MG63 (cell line): ENCODE measurements at regions not wholly inside any gene's neighbourhood (a gene's known extent, or its start where the extent isn't known, plus 50 kb on each side); places are given as distances from the start of the nearest gene placed in this dataset.
A peak's percentile ranks its signal among the peaks of the same experiment; 100 is the strongest.

ENCODE experiments used
- DNase-seq: peaks from one replicate; pipeline ENCODE4 v3.0.0-alpha.2; 2020
- H3K27me3 ChIP-seq: fragments of 250-450 bp; sonication (Bioruptor Pico); 2 replicates; pipeline ENCODE4 v1.5.1; 2020; ENCODE audit warnings: mild to moderate bottlenecking, moderate library complexity
- H3K36me3 ChIP-seq: fragments of 250-450 bp; sonication (Bioruptor Pico); 2 replicates; pipeline ENCODE4 v1.5.1; 2020; ENCODE audit warnings: mild to moderate bottlenecking, moderate library complexity
- H3K4me3 ChIP-seq: fragments of 250-450 bp; sonication (Bioruptor Pico); 2 replicates; pipeline ENCODE4 v1.5.1; 2020; ENCODE audit warnings: mild to moderate bottlenecking, moderate library complexity
- H3K9me3 ChIP-seq: fragments of 250-450 bp; sonication (Bioruptor Pico); 2 replicates; pipeline ENCODE4 v1.5.1; 2020; ENCODE audit warnings: mild to moderate bottlenecking, moderate library complexity

GRCh38 chr12:13864081-13864673 lies 117.2 kb downstream of the GRIN2B start:
- H3K36me3 ChIP-seq = no peaks in the 10 kb centered on the region
- peak; percentile 66 for DNase-seq
- H3K4me3 ChIP-seq = no peak overlapping the region
- no peaks in the 10 kb centered on the region for H3K9me3 ChIP-seq
- no peaks in the 10 kb centered on the region; the same call in none of the 2 replicates for H3K27me3 ChIP-seq

DNA sequence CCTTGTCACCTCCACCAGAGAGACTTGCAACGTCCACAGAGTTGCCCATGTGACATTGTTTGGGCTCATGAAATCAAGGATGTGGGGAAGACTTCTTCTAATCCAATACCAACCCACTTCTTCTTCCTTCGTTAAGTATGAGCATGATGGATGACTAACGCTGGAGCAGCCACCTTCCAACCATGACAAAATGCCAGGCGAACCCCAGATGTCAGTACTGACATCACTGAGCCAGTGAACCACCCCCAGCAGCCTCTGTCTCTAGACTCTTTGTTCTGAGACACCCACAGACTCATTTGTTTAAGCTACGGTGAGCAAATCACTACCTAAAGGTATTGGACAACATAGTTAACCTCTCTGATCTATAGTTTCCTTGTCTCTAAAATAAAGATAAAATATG lies 123.7 kb downstream of the GRIN2B start:
- DNase-seq = no peak
- H3K36me3 ChIP-seq = no peaks in the 10 kb centered on the region
- H3K4me3 ChIP-seq = no peak overlapping the region
- H3K27me3 ChIP-seq = peaks cover 2% of the 10 kb centered on the region; the same call in 1 of the 2 replicates
- H3K9me3 ChIP-seq = no peaks in the 10 kb centered on the region

DNA sequence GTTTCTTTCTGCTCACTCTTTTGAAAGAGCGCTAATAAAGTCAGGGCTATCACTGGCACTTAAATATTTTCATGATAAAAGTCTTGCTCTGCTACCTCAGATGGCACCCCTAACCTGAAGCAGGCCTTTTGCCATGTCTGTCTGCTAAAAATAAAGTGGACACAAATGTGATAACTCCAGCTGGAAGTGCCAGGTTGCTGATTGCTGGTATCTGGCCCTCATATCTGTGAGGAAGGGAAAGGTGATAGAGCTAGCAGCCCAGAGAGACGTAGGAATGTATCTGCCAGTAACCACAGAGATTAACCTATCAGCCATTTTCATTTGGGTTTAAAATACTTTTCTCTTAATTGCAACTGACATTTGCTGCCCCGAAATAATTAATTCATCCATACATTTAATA lies 127.9 kb downstream of the GRIN2B start:
- Histone ChIP-seq H3K9me3 (no peaks in the 10 kb centered on the region), H3K4me3 (no peak overlapping the region), H3K27me3 (peaks cover 2% of the 10 kb centered on the region; the same call in 1 of the 2 replicates), H3K36me3 (no peaks in the 10 kb centered on the region)
- DNase-seq = no peak

DNA sequence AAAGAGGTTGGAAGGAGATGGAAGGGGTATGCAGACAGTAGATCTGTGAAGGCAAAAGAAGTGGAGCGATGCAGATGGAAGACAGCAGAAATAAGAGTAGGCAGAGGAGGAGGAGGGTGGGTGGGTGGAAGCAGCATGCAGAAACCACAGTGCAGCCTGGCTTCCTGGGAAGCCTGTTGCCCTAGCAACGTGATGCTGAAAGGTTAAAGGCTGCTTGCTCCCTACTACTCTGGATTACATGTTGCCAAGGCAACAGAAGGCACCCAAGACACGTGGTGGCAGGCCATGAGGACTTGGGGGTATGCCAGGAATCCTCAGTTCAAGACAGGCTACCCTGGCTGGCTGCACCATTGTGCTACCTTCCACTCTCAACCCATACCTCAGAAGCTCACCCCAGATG lies 129.6 kb downstream of the GRIN2B start:
- H3K27me3 ChIP-seq = no peaks in the 10 kb centered on the region
- H3K9me3 ChIP-seq = no peaks in the 10 kb centered on the region
- H3K36me3 ChIP-seq = no peaks in the 10 kb centered on the region
- no peak for DNase-seq
- H3K4me3 ChIP-seq = no peak overlapping the region

GRCh38 chr12:13849456-13849855 lies 131.9 kb downstream of the GRIN2B start:
- no peaks in the 10 kb centered on the region for H3K27me3 ChIP-seq
- H3K9me3 ChIP-seq = no peaks in the 10 kb centered on the region
- DNase-seq = no peak

GRCh38 chr12:13843841-13844240 lies 137.6 kb downstream of the GRIN2B start:
- no peaks in the 10 kb centered on the region for H3K27me3 ChIP-seq
- no peaks in the 10 kb centered on the region for H3K36me3 ChIP-seq
- no peaks in the 10 kb centered on the region for H3K9me3 ChIP-seq
- no peak for DNase-seq
- no peak overlapping the region for H3K4me3 ChIP-seq

More at GRCh38 chr12:13849456-13849855, 131.9 kb downstream of the GRIN2B start:
- Histone ChIP-seq H3K36me3 (no peaks in the 10 kb centered on the region), H3K4me3 (no peak overlapping the region)

- DNase-seq = no peak
- H3K36me3 ChIP-seq = no peaks in the 10 kb centered on the region
- H3K4me3 ChIP-seq = no peak overlapping the region
- no peaks in the 10 kb centered on the region for H3K27me3 ChIP-seq
- no peaks in the 10 kb centered on the region for H3K9me3 ChIP-seq
These were observed 140.0 kb downstream of the GRIN2B start for GRCh38 chr12:13841358-13841757.

DNA sequence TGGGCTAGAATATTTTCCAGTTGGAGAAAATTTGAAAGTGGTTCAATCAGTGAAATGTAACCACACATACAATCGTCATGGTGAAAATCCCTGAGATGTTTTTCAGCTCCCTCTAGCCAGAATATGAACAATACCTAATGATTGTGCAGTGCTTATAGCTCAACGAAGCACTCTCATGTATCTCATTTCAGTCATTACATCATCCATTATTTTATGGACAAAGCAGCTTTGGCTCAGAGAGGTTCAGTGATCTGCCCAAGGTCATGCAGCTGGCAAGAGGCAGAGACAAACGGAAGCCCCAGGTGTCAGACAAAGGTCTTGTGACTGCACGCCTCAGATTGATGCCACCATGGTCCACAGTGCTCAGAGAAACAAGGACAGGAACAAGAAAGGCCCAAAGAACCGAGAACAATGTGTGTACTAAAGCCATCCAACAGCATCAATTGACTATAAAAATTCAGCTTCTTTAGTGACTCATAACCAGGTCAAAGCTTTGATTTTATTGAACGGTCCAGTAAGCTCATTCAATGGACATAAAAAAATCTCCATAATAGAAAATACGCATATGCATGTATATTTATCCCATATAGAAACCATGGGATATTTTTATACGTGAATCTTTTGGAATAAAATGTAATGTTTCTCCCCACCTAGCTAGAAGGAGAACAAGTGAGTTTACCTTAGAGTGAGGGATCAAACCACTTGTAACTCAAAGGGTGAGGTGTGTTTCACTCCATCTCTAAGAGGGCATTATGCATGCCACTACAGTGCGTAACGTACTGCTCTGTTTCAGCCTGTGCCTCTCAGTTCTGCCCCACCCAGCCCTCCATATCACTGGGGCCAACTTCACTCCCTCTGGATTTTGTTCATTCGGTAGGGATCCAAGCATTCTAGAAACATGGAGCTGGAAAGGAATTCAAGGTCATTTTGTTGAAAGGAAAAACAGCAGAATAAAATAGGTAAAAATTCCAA lies 141.8 kb downstream of the GRIN2B start:
- no peak for DNase-seq
- H3K27me3 ChIP-seq = no peaks in the 10 kb centered on the region
- H3K4me3 ChIP-seq = no peak overlapping the region
- no peaks in the 10 kb centered on the region for H3K9me3 ChIP-seq
- no peaks in the 10 kb centered on the region for H3K36me3 ChIP-seq

DNA sequence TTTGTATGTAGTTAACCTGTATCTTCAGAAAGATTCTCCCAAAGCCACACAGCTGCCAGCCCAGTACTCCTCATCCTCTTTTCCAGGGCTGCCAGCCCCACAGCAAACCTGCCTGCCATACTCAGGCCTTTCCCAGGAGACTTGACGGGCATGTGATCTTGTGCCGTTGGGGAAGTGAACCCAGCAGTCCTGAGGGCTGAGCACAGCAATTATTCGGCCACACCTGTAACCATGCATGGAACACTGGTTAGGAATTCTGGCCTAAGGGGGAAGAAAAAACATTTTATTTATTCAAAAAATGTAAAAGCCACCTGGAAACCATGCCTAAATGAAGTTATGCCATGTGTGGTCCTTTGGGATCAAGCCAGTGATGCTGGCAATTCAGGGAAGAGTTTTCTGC lies 145.3 kb downstream of the GRIN2B start:
- H3K9me3 ChIP-seq = no peaks in the 10 kb centered on the region
- DNase-seq = no peak
- no peaks in the 10 kb centered on the region for H3K27me3 ChIP-seq
- no peaks in the 10 kb centered on the region for H3K36me3 ChIP-seq
- H3K4me3 ChIP-seq = no peak overlapping the region

DNA sequence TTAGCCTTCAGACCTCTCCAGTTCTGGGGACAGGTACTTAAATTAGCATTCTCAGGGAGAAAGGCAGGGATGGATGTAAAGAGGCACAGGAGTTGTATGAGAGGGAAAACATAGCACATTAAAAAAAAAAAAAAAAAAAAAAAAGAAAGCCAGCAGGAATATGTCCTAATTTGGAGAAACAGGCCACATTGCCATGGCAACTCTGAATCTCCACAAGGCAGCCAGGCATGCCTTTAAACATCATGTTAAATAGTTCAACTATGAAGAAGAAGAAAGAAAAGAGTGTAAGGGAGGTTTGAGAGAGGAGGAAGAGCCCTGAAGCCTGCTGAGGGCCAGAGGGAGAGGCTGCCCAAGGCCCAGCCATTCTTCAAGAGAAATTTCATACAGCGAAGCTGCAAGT lies 145.8 kb downstream of the GRIN2B start:
- Histone ChIP-seq H3K4me3 (no peak overlapping the region), H3K36me3 (no peaks in the 10 kb centered on the region), H3K9me3 (no peaks in the 10 kb centered on the region), H3K27me3 (no peaks in the 10 kb centered on the region)
- DNase-seq = no peak

- no peaks in the 10 kb centered on the region for H3K27me3 ChIP-seq
- no peaks in the 10 kb centered on the region for H3K9me3 ChIP-seq
- no peak overlapping the region for H3K4me3 ChIP-seq
- no peak for DNase-seq
- no peaks in the 10 kb centered on the region for H3K36me3 ChIP-seq
These were observed 147.2 kb downstream of the GRIN2B start for GRCh38 chr12:13834241-13834640.

DNA sequence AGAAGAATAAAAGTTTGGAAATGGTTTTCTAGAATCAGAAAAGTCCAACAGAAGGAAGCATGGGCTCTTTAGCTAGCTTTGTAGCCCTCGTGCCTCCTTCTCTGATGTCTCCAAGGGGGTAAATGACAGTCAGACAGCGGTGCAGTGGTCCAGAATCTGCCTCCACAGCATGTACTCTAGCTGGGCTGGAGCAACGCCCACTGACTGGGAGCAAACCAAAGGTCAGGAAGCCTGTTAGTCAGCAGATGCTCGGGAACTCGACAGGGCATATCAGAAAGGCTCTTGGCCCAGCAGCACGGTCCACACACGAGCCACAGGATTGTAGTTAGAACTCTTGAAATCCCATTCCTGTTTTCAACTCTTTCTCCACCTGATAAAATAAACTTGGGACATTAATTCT lies 164.3 kb downstream of the GRIN2B start:
- Histone ChIP-seq H3K4me3 (no peak overlapping the region), H3K36me3 (no peaks in the 10 kb centered on the region)
- DNase-seq = peak; percentile 28

DNA sequence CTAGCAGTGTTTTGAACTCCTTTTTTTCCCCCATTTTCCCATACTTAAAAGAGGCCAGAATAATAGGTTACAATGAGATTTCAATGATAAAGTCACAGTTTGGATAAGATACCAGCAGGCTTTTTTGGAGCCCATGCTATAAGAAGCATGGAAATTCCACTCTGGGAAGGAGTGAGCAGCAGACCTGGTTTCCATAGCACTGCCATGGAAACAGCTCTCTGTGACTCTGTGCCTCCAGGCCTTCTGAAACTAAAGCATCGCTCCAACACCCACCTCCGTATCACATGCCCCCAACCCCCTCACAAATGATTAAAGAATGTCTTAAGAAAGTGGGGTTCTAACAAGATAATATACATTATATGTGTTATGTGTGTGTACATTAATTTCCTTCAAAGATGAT lies 165.0 kb downstream of the GRIN2B start:
- no peaks in the 10 kb centered on the region for H3K27me3 ChIP-seq
- DNase-seq = no peak
- H3K4me3 ChIP-seq = no peak overlapping the region
- H3K9me3 ChIP-seq = no peaks in the 10 kb centered on the region
- no peaks in the 10 kb centered on the region for H3K36me3 ChIP-seq

More for the DNA sequence above, 164.3 kb downstream of the GRIN2B start:
- no peaks in the 10 kb centered on the region for H3K9me3 ChIP-seq
- H3K27me3 ChIP-seq = no peaks in the 10 kb centered on the region

DNA sequence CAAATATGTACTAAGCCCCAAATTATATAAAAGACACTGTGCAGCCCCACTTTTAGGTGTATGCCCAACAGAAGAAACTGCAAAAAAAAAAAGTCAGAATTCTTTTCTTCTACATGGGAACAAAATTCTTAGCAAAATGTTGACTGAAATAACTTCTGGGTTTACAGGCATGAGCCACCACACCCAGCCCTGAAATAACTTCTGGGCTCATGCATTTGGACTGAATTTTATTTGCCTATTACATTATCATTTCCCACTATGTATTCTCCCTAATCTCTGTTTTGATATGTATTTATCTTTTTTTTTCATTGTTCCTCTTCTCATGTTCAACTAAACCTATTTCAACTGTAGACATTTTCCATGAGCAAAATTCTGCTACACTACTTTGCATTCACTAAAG lies 169.2 kb downstream of the GRIN2B start:
- Histone ChIP-seq H3K36me3 (no peaks in the 10 kb centered on the region), H3K4me3 (no peak overlapping the region), H3K27me3 (no peaks in the 10 kb centered on the region), H3K9me3 (no peaks in the 10 kb centered on the region)
- no peak for DNase-seq

- H3K27me3 ChIP-seq = no peaks in the 10 kb centered on the region
- no peak for DNase-seq
- H3K4me3 ChIP-seq = no peak overlapping the region
- H3K9me3 ChIP-seq = no peaks in the 10 kb centered on the region
- H3K36me3 ChIP-seq = no peaks in the 10 kb centered on the region
These were observed 170.3 kb downstream of the GRIN2B start for GRCh38 chr12:13811061-13811460.

DNA sequence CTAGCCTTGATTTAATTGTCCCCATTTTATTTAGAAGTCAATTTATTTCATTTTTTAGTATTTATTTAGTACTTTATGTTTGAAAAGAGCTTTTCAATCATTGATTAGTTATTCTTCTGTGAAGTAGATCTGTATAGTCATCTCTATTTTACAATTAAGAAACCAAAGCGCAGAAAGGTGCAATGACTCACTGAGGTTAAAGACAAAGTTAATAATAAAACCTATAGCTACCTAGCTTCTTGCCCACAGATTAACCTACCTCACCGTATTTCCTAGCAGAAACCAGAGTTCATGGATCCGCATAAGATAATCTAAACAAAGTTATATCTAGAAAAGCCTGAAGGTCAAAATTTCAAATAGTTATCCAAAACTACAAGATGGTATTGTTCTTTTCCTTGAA lies 176.4 kb downstream of the GRIN2B start:
- H3K4me3 ChIP-seq = no peak overlapping the region
- H3K36me3 ChIP-seq = no peaks in the 10 kb centered on the region
- DNase-seq = no peak
- H3K27me3 ChIP-seq = no peaks in the 10 kb centered on the region; the same call in 1 of the 2 replicates
- H3K9me3 ChIP-seq = no peaks in the 10 kb centered on the region

DNA sequence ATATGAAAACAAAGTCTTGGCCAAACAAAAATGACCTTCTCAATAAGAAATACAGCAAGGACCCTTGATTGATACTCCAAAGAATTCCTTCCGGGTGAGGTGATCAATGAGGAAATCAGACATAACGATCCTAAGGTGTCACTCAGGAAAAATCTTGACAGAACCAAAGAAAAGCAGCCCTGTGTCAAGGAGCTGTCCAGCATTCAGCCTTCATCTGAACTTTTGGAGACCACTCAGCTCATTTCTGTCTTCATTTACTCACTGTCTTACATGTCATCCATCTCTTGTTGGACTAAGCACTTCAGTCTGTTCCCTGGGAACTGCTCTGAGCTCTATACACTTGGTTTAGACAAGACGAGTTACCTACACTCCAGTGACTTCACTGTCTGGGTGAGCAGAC lies 179.9 kb downstream of the GRIN2B start:
- DNase-seq = no peak
- H3K9me3 ChIP-seq = no peaks in the 10 kb centered on the region

GRCh38 chr12:13799574-13799973 lies 181.8 kb downstream of the GRIN2B start:
- H3K4me3 ChIP-seq = no peak overlapping the region
- H3K27me3 ChIP-seq = no peaks in the 10 kb centered on the region; the same call in 1 of the 2 replicates
- H3K9me3 ChIP-seq = no peaks in the 10 kb centered on the region
- no peak for DNase-seq
- H3K36me3 ChIP-seq = no peaks in the 10 kb centered on the region

More for the DNA sequence above, 179.9 kb downstream of the GRIN2B start:
- no peak overlapping the region for H3K4me3 ChIP-seq
- no peaks in the 10 kb centered on the region for H3K36me3 ChIP-seq
- H3K27me3 ChIP-seq = no peaks in the 10 kb centered on the region; the same call in 1 of the 2 replicates
